ENCODE measurements at regions not wholly inside any gene's neighbourhood (a gene's known extent, or its start where the extent isn't known, plus 50 kb on each side); places are given as distances from the start of the nearest gene placed in this dataset.

DNA sequence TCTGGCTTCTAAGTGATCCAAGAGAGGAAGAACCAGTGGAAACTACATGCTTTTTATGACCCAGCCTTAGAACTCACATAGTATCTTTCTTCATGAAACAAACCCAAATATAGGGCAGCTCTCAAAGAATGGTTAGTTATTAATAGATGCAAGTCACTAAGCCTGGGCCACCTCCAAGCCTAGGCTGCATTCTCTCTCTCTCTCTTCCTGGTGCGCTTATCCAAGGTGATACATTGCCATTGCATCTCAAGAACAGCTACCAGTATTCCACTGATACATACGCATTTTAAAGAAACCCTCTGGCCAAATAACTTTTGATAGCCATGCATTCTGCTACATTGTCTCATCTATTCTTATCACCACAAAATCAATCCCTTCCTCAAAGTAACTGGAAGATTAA is 455.6 kb upstream of the ADGRL2 start:
- TF ChIP-seq, protein P1, sequence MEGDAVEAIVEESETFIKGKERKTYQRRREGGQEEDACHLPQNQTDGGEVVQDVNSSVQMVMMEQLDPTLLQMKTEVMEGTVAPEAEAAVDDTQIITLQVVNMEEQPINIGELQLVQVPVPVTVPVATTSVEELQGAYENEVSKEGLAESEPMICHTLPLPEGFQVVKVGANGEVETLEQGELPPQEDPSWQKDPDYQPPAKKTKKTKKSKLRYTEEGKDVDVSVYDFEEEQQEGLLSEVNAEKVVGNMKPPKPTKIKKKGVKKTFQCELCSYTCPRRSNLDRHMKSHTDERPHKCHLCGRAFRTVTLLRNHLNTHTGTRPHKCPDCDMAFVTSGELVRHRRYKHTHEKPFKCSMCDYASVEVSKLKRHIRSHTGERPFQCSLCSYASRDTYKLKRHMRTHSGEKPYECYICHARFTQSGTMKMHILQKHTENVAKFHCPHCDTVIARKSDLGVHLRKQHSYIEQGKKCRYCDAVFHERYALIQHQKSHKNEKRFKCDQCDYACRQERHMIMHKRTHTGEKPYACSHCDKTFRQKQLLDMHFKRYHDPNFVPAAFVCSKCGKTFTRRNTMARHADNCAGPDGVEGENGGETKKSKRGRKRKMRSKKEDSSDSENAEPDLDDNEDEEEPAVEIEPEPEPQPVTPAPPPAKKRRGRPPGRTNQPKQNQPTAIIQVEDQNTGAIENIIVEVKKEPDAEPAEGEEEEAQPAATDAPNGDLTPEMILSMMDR (conservative IDR thresholded peaks at IDR 0.05; ENCODE audit: low read depth, low read length), result no peak
- no peak for TF ChIP-seq EZH2 (IDR thresholded peaks at IDR 0.05; ENCODE audit: borderline replicate concordance, low read depth, low read length, poor library complexity, severe bottlenecking)

All from A673 (cell line).